Endothelial cell of umbilical vein (primary cell): ENCODE measurements at regions not wholly inside any gene's neighbourhood (a gene's known extent, or its start where the extent isn't known, plus 50 kb on each side); places are given as distances from the start of the nearest gene placed in this dataset.
A peak's percentile ranks its signal among the peaks of the same experiment; 100 is the strongest.

ENCODE experiments used
- BruUV-seq: library from RNA; stranded (reverse); fragments of 400-500 nt; replicated peaks from 2 replicates; lab custom pipeline; 2021; lab: Mats Ljungman, UMichigan
- CTCF ChIA-PET: fragments of 300-600, 350-600 bp; sonication (Branson Sonifier 250); formaldehyde crosslinking; loops from one replicate; lab custom pipeline; 2021; ENCODE audit warnings: antibody characterized with exemption, inconsistent platforms; lab: Charles Lee
- POLR2A ChIA-PET: fragments of 300-600, 350-600 bp; sonication (Branson Sonifier 250); formaldehyde crosslinking; loops from one replicate; lab custom pipeline; 2021; ENCODE audit warnings: antibody characterized with exemption, inconsistent platforms; lab: Charles Lee
- DNase-seq: peaks from one replicate; pipeline ENCODE4 v3.0.0-alpha.2; 2011; ENCODE audit warnings: low read depth, low spot score
- FAIRE-seq: peaks from 2 replicates; lab custom pipeline; 2011; peaks lifted over from hg19 to GRCh38; lab: Jason Lieb, UNC
- H2AFZ ChIP-seq: 2 replicates; pipeline ENCODE4 v1.6.0; 2012; ENCODE audit warnings: low read depth, low read length, control low read depth, inconsistent platforms
- H3K27ac ChIP-seq: 2 replicates; pipeline ENCODE4 v1.5.1; 2011; ENCODE audit warnings: low read depth, mild to moderate bottlenecking, control low read depth, low read length, moderate library complexity; ENCODE audit not compliant: insufficient read depth
- H3K27me3 ChIP-seq, 2 experiments: 2 replicates each; pipeline versions ENCODE4 v1.6.0 to v1.6.1; 2011; ENCODE audit warnings: low read length in 2 of 2, mixed read lengths in 1 of 2; ENCODE audit not compliant: control insufficient read depth in 2 of 2, insufficient read depth in 2 of 2
- H3K36me3 ChIP-seq, 2 experiments: 2 replicates in 1 of 2; 3 replicates in 1 of 2; pipeline ENCODE4 v1.5.1; 2011; ENCODE audit warnings: low read length in 2 of 2, mild to moderate bottlenecking in 1 of 2, moderate library complexity in 1 of 2; ENCODE audit not compliant: control insufficient read depth in 2 of 2, insufficient read depth in 2 of 2; ENCODE audit errors: extremely low read depth in 1 of 2
- H3K4me1 ChIP-seq: 3 replicates; pipeline ENCODE4 v1.5.1; 2011; ENCODE audit warnings: mild to moderate bottlenecking, low read length; ENCODE audit not compliant: control insufficient read depth, insufficient read depth; ENCODE audit errors: extremely low read depth
- H3K4me2 ChIP-seq: 2 replicates; pipeline ENCODE4 v1.6.1; 2011; ENCODE audit warnings: low read length, control low read depth, mixed read lengths; ENCODE audit not compliant: insufficient read depth
- H3K4me3 ChIP-seq, 3 experiments: fragments of 200-600 bp in 1 of 3; sonication (generic), shearing (Covaris generic) in 1 of 3; replicated peaks in 1 of 3; 2 replicates each; pipeline ENCODE4 v1.5.1; 2011 to 2016; ENCODE audit warnings: control low read depth in 3 of 3, low read length in 3 of 3, mild to moderate bottlenecking in 2 of 3, inconsistent platforms in 1 of 3, low read depth in 1 of 3, moderate library complexity in 1 of 3; ENCODE audit not compliant: insufficient read depth in 1 of 3
- H3K79me2 ChIP-seq: 2 replicates; pipeline ENCODE4 v1.6.0; 2012; ENCODE audit warnings: low read length, inconsistent platforms; ENCODE audit not compliant: control insufficient read depth, insufficient read depth
- H3K9ac ChIP-seq: replicated peaks from 2 replicates; pipeline ENCODE3; 2011; ENCODE audit warnings: low read length, control low read depth; ENCODE audit not compliant: insufficient read depth; ENCODE audit errors: extremely low read depth
- H3K9me1 ChIP-seq: replicated peaks from 3 replicates; pipeline ENCODE4 v1.6.0; 2011; ENCODE audit warnings: mild to moderate bottlenecking, low read length; ENCODE audit not compliant: control insufficient read depth, insufficient read depth; ENCODE audit errors: extremely low read depth
- H3K9me3 ChIP-seq: replicated peaks from 2 replicates; pipeline ENCODE4 v1.5.1; 2012; ENCODE audit warnings: low read length, inconsistent platforms; ENCODE audit not compliant: control insufficient read depth, insufficient read depth
- H4K20me1 ChIP-seq: replicated peaks from 2 replicates; pipeline ENCODE3; 2011; ENCODE audit warnings: mild to moderate bottlenecking, low read length; ENCODE audit not compliant: control insufficient read depth, insufficient read depth; ENCODE audit errors: extremely low read depth
- EZH2 ChIP-seq: IDR thresholded peaks from 2 replicates; pipeline ENCODE4 v1.6.1; 2012; ENCODE audit warnings: borderline replicate concordance, low read depth, mild to moderate bottlenecking, moderate library complexity, low read length, inconsistent platforms; ENCODE audit not compliant: severe bottlenecking
- FOS ChIP-seq: IDR thresholded peaks from 2 replicates; pipeline ENCODE4 v1.6.1; 2011; ENCODE audit warnings: mild to moderate bottlenecking, low read length, moderate library complexity, borderline replicate concordance; ENCODE audit not compliant: insufficient read depth
- GATA2 ChIP-seq: IDR thresholded peaks from 2 replicates; pipeline ENCODE4 v1.7.0; 2011; ENCODE audit warnings: low read depth, mild to moderate bottlenecking, moderate library complexity, mixed read lengths, low read length; ENCODE audit not compliant: insufficient read length, insufficient read depth
- JUN ChIP-seq: IDR thresholded peaks from 2 replicates; pipeline ENCODE4 v1.6.1; 2011; ENCODE audit warnings: borderline replicate concordance, low read depth; ENCODE audit not compliant: insufficient read length, insufficient read depth
- MYC ChIP-seq: IDR thresholded peaks from one replicate; pipeline ENCODE4 v1.6.1; 2011; ENCODE audit warnings: mild to moderate bottlenecking, low read depth, low read length
- POLR2A ChIP-seq: IDR thresholded peaks from 2 replicates; pipeline ENCODE4 v1.6.1; 2012; ENCODE audit warnings: low read depth, mild to moderate bottlenecking, control low read depth, low read length
- POLR2AphosphoS5 ChIP-seq: IDR thresholded peaks from 2 replicates; pipeline ENCODE4 v1.6.1; 2012; ENCODE audit warnings: low read depth, mild to moderate bottlenecking, control low read depth, low read length, moderate library complexity; ENCODE audit not compliant: insufficient read depth
- dilution Hi-C: fragments of 300-500 bp; cut with MboI; formaldehyde crosslinking; loops from one replicate; pipeline ENCODE4 v1.15.0; 2019; ENCODE audit warnings: low sequenced_read_pairs; ENCODE audit not compliant: extremely low pct_ligation_motif_present
- intact Hi-C: fragments of 100-400 bp; cut with micrococcal nuclease; formaldehyde crosslinking; loops from one replicate; pipeline ENCODE4 v1.10.0; 2022
- TF ChIP-seq, protein P1 (sequence below): IDR thresholded peaks from 2 replicates; pipeline ENCODE4 v1.6.1; 2011; ENCODE audit not compliant: insufficient read depth, insufficient read length
- TF ChIP-seq, protein P2 (sequence below), 2 donors: IDR thresholded peaks; 1 replicate in 1 of 2; 2 replicates in 1 of 2; pipeline ENCODE4 v1.5.1; 2011; ENCODE audit warnings: low read length in 2 of 2, mild to moderate bottlenecking in 2 of 2, moderate library complexity in 2 of 2, control low read depth in 1 of 2, inconsistent platforms in 1 of 2, low read depth in 1 of 2; ENCODE audit not compliant: insufficient read depth in 1 of 2; ENCODE audit errors: extremely low read depth in 1 of 2

DNA sequence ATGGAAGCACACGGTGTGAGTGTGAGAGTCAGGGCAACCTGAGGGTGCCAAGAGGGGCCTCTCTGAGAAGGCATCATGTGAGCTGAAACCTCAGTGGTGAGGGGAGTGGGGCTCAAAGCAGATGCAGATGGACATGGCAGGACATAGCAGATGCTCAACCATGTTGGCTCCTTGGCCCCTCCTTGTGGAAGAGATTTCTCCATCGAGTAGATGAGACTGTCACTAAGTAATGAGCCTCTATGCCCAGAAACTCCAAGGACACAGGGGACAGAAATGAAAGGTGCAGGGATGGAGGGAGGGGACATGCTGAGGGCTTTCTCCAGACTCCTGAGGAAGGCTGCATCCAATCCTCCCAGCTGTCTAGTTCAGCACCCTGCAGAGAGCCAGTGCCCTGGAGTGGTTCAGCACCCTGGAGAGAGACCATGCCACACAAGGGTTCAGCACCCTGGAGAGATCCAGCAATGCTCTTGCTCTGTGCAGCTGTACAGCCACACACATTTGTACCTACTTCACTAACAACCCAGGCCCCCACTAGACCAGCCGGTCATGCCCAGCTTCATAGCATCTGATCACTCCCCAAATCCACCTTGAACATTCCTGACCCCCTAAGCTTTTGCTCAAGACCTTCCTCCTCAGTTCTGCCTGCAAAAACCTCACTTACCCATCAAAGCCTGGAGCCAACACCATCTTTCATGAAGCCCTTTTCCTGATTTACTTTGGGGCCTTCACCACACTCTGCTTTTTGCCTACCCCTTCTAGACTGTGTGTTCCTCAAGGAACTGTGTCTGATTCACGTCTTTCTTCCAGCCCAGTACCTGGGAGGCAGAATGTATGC, 252.0 kb downstream of the CTTN start:
- H3K9me1 ChIP-seq: no peaks in the 10 kb centered on the region
- no peaks in the 10 kb centered on the region for H3K79me2 ChIP-seq
- DNase-seq (peak; percentile 30), FAIRE-seq (no peak)
- CTCF ChIA-PET: no interaction called here
- no peak overlapping the region for H2AFZ ChIP-seq
- H4K20me1 ChIP-seq: no peaks in the 10 kb centered on the region
- TF ChIP-seq, protein P1, sequence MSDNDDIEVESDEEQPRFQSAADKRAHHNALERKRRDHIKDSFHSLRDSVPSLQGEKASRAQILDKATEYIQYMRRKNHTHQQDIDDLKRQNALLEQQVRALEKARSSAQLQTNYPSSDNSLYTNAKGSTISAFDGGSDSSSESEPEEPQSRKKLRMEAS: no peak
- TF ChIP-seq JUN (no peak), POLR2A (no peak), POLR2AphosphoS5 (no peak), GATA2 (no peak), MYC (no peak), EZH2 (no peak), FOS (no peak)
- TF ChIP-seq, protein P2, sequence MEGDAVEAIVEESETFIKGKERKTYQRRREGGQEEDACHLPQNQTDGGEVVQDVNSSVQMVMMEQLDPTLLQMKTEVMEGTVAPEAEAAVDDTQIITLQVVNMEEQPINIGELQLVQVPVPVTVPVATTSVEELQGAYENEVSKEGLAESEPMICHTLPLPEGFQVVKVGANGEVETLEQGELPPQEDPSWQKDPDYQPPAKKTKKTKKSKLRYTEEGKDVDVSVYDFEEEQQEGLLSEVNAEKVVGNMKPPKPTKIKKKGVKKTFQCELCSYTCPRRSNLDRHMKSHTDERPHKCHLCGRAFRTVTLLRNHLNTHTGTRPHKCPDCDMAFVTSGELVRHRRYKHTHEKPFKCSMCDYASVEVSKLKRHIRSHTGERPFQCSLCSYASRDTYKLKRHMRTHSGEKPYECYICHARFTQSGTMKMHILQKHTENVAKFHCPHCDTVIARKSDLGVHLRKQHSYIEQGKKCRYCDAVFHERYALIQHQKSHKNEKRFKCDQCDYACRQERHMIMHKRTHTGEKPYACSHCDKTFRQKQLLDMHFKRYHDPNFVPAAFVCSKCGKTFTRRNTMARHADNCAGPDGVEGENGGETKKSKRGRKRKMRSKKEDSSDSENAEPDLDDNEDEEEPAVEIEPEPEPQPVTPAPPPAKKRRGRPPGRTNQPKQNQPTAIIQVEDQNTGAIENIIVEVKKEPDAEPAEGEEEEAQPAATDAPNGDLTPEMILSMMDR (IDR thresholded peaks at IDR 0.05; ENCODE audit: extremely low read depth in 1 of 2, insufficient read depth in 1 of 2, low read depth in 1 of 2, low read length in 2 of 2): no peak
- POLR2A ChIA-PET: no interaction called here
- dilution Hi-C loops: no loop called here
- no peaks in the 10 kb centered on the region for H3K4me1 ChIP-seq
- no peaks in the 10 kb centered on the region for H3K9me3 ChIP-seq
- no peak overlapping the region for H3K27ac ChIP-seq
- no peaks in the 10 kb centered on the region for H3K27me3 ChIP-seq
- BruUV-seq: no TSS peak
- intact Hi-C loops: no loop called here
- H3K4me3 ChIP-seq: no peak overlapping the region
- H3K36me3 ChIP-seq: no peaks in the 10 kb centered on the region
- H3K9ac ChIP-seq: no peak overlapping the region
- H3K4me2 ChIP-seq: no peak overlapping the region
